Tibial nerve (tissue), 4 donors: ENCODE measurements at regions not wholly inside any gene's neighbourhood (a gene's known extent, or its start where the extent isn't known, plus 50 kb on each side); places are given as distances from the start of the nearest gene placed in this dataset.

Experiments used
- DNase-seq, 2 donors: peaks; one replicate each; pipeline ENCODE4 v3.0.0-alpha.2; 2019; ENCODE audit warnings: low spot score in 2 of 2
- H3K27ac ChIP-seq, 4 donors: fragments of 200-600 bp; sonication (generic) in 3 of 4; one replicate each; pipeline ENCODE4 v1.5.1; 2017 to 2019; ENCODE audit warnings: mild to moderate bottlenecking in 1 of 4
- H3K27me3 ChIP-seq, 2 donors: fragments of 200-600 bp; sonication (generic) in 1 of 2; one replicate each; pipeline versions ENCODE4 v1.5.1 to v1.6.0; 2017 to 2019
- H3K36me3 ChIP-seq, 3 donors: fragments of 200-600 bp; sonication (generic); one replicate each; pipeline ENCODE4 v1.5.1; 2018 to 2019
- H3K4me1 ChIP-seq, 4 donors: fragments of 200-600 bp; sonication (generic) in 3 of 4; one replicate each; pipeline ENCODE4 v1.5.1; 2017 to 2019
- H3K4me3 ChIP-seq, 4 donors: fragments of 200-600 bp; sonication (generic) in 3 of 4; one replicate each; pipeline ENCODE4 v1.5.1; 2017 to 2019; ENCODE audit warnings: mild to moderate bottlenecking in 1 of 4, moderate library complexity in 1 of 4
- H3K9me3 ChIP-seq, 4 donors: fragments of 200-600 bp; sonication (generic) in 3 of 4; one replicate each; pipeline ENCODE4 v1.5.1; 2017 to 2019
- CTCF ChIP-seq, 5 experiments: fragments of 200-600 bp in 3 of 5; fragments of 450-650 bp in 2 of 5; sonication (generic) in 3 of 5; IDR thresholded peaks; one replicate each; pipeline ENCODE4 v1.5.1; 2016 to 2019; ENCODE audit warnings: antibody characterized with exemption in 5 of 5, mild to moderate bottlenecking in 3 of 5, moderate library complexity in 2 of 5
- EP300 ChIP-seq, 2 donors: sonication (generic); formaldehyde crosslinking; IDR thresholded peaks; one replicate each; pipeline ENCODE4 v1.6.1; 2017; ENCODE audit warnings: antibody characterized with exemption in 2 of 2, mild to moderate bottlenecking in 1 of 2
- POLR2A ChIP-seq, 2 donors: fragments of 450-650 bp; IDR thresholded peaks; one replicate each; pipeline ENCODE4 v1.6.1; 2017; ENCODE audit warnings: antibody characterized with exemption in 2 of 2, mild to moderate bottlenecking in 2 of 2, moderate library complexity in 2 of 2
- WGBS, 2 donors: methylation state at CpG; one replicate each; pipeline ENCODE4 v1.1.5; 2018; 5-methylcytosine and 5-hydroxymethylcytosine counted together

GRCh38 chr2:11022064-11022463 is 110.3 kb downstream of the KCNF1 start:
- Histone ChIP-seq H3K4me3 (no peak overlapping the region), H3K27ac (no peak overlapping the region), H3K36me3 (no peaks in the 10 kb centered on the region), H3K9me3 (no peaks in the 10 kb centered on the region), H3K27me3 (no peaks in the 10 kb centered on the region), H3K4me1 (no peaks in the 10 kb centered on the region)
- no peak for TF ChIP-seq POLR2A (IDR thresholded peaks at IDR 0.05)
- no peak for TF ChIP-seq CTCF (IDR thresholded peaks at IDR 0.05)
- no peak for TF ChIP-seq EP300 (IDR thresholded peaks at IDR 0.05)
- WGBS, 2 donors: 86 to 90% methylated on average over 6 of the region's 6 CpGs
- no peak for DNase-seq

- TF ChIP-seq CTCF (IDR thresholded peaks at IDR 0.05): no peak
- Histone ChIP-seq H3K27ac (no peak overlapping the region), H3K4me3 (no peak overlapping the region), H3K36me3 (no peaks in the 10 kb centered on the region), H3K4me1 (no peaks in the 10 kb centered on the region), H3K9me3 (no peaks in the 10 kb centered on the region), H3K27me3 (no peaks in the 10 kb centered on the region)
- WGBS, 2 donors: 82 to 83% methylated on average over 11 to 12 of the region's 12 CpGs
- DNase-seq: no peak
Measured at GRCh38 chr2:11022591-11023273, 111.0 kb downstream of the KCNF1 start.

GRCh38 chr2:11023326-11024258 is 111.9 kb downstream of the KCNF1 start:
- 81 to 83% methylated on average over 28 to 29 of the region's 29 CpGs for WGBS, 2 donors

GRCh38 chr2:11024259-11024645 is 112.5 kb downstream of the KCNF1 start:
- DNase-seq: no peak
- Histone ChIP-seq H3K27ac (no peak overlapping the region), H3K4me1 (no peaks in the 10 kb centered on the region), H3K27me3 (no peaks in the 10 kb centered on the region), H3K4me3 (no peak overlapping the region), H3K9me3 (no peaks in the 10 kb centered on the region), H3K36me3 (no peaks in the 10 kb centered on the region)
- 33 to 45% methylated on average over 14 of the region's 14 CpGs for WGBS, 2 donors
- TF ChIP-seq EP300 (IDR thresholded peaks at IDR 0.05): no peak

More at GRCh38 chr2:11023326-11024258, 111.9 kb downstream of the KCNF1 start:
- no peak overlapping the region for H3K27ac ChIP-seq
- H3K9me3 ChIP-seq: no peaks in the 10 kb centered on the region
- H3K27me3 ChIP-seq: no peaks in the 10 kb centered on the region
- H3K36me3 ChIP-seq: no peaks in the 10 kb centered on the region
- no peak overlapping the region for H3K4me3 ChIP-seq
- TF ChIP-seq CTCF (IDR thresholded peaks at IDR 0.05): no peak
- TF ChIP-seq POLR2A (IDR thresholded peaks at IDR 0.05): no peak
- no peak for TF ChIP-seq EP300 (IDR thresholded peaks at IDR 0.05)
- no peaks in the 10 kb centered on the region for H3K4me1 ChIP-seq
- no peak for DNase-seq

- 81 to 87% methylated on average over 7 of the region's 7 CpGs for WGBS, 2 donors
- Histone ChIP-seq H3K27ac (no peak overlapping the region), H3K27me3 (no peaks in the 10 kb centered on the region), H3K4me3 (no peak overlapping the region), H3K4me1 (no peaks in the 10 kb centered on the region), H3K36me3 (no peaks in the 10 kb centered on the region), H3K9me3 (no peaks in the 10 kb centered on the region)
- DNase-seq: no peak
- TF ChIP-seq EP300 (IDR thresholded peaks at IDR 0.05) (no peak), CTCF (IDR thresholded peaks at IDR 0.05) (no peak), POLR2A (IDR thresholded peaks at IDR 0.05) (no peak)
Measured at GRCh38 chr2:11024687-11025086, 113.0 kb downstream of the KCNF1 start.
